ENCODE measurements at regions not wholly inside any gene's neighbourhood (a gene's known extent, or its start where the extent isn't known, plus 50 kb on each side); places are given as distances from the start of the nearest gene placed in this dataset.

DNA sequence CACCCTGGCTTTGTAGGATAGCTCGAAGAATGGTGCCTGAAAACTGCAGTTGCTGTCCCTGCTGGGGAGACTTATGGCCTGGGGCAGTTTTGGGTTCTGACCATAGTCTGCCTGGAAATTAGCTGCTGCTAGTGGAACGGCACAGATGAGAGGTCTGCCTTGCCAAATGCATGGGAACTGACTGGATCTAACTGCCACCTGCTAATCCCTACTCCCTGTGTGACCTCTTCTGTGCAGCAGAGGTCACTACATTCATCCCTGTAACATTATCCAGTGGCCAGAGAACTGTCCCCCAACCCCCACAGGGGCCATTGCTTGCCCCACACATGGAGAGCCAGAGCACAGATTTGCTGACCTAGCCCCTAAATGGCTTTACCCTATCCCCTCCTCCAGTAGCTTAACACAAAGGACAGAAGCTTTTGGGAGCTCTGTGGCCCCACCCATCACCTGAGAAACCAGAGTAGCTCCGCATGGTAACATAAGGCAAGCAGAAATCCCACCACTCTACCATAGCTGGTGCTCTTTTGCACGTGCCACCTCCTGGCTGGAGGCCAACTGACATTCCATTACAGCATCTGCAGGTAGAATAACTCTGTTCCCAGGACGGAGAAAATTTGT is 840.0 kb downstream of the EPHA3 start:
- TF ChIP-seq, protein P1, sequence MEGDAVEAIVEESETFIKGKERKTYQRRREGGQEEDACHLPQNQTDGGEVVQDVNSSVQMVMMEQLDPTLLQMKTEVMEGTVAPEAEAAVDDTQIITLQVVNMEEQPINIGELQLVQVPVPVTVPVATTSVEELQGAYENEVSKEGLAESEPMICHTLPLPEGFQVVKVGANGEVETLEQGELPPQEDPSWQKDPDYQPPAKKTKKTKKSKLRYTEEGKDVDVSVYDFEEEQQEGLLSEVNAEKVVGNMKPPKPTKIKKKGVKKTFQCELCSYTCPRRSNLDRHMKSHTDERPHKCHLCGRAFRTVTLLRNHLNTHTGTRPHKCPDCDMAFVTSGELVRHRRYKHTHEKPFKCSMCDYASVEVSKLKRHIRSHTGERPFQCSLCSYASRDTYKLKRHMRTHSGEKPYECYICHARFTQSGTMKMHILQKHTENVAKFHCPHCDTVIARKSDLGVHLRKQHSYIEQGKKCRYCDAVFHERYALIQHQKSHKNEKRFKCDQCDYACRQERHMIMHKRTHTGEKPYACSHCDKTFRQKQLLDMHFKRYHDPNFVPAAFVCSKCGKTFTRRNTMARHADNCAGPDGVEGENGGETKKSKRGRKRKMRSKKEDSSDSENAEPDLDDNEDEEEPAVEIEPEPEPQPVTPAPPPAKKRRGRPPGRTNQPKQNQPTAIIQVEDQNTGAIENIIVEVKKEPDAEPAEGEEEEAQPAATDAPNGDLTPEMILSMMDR (IDR thresholded peaks at IDR 0.05), result no peak
- TF ChIP-seq POLR2A (IDR thresholded peaks at IDR 0.05), result no peak

All from Peyer's patch (tissue), 4 donors.